Heart left ventricle (tissue), 13 donors: ENCODE measurements at regions not wholly inside any gene's neighbourhood (a gene's known extent, or its start where the extent isn't known, plus 50 kb on each side); places are given as distances from the start of the nearest gene placed in this dataset.

Experiments used
- POLR2A ChIP-seq, 2 donors: fragments of 450-650 bp; IDR thresholded peaks; one replicate each; pipeline ENCODE4 v1.6.1; 2017; ENCODE audit warnings: antibody characterized with exemption in 2 of 2, mild to moderate bottlenecking in 2 of 2, moderate library complexity in 2 of 2
- TF ChIP-seq, protein P1 (sequence below), 12 donors: fragments of 200-600 bp; sonication (generic) in 4 of 12; IDR thresholded peaks; one replicate each; pipeline versions ENCODE4 v1.5.0 to v1.8.0; 2018 to 2022; ENCODE audit warnings: antibody characterized with exemption in 12 of 12, mild to moderate bottlenecking in 5 of 12
- donor health status: ischemic (EF 13 %, LVEDD 7.1; RV severe dilation, severe dysfunction).
- donor health status: DM: no; HTN: yes; CAD: no.
- donor health status: DM: no; HTN: no; CAD: no.
- donor health status: ischemic (EF 25% LVEDD 6.9; RV normal size, moderate dysfunction).
- donor health status: ischemic (EF 25% LVEDD 5.7; RV mildly dilated, moderate dysfunction).
- donor health status: ischemic (EF 35%, LVEDD 5.7; RV mildly dilated, moderate dysfunction).
- donor health status: nonischemic (EF 11% LVEDD 7.7; RV severe dilation, severe dysfunction).
- donor health status: DM: yes; HTN: yes; CAD: no.
- donor health status: PGD.
- donor health status: ischemic (EF 29% LVEDD 5.4; RV normal size, mild dysfunction).
- donor health status: nonischemic (EF 23%, LVEDD 6.1; RV moderate dilation, normal function).

- TF ChIP-seq POLR2A (IDR thresholded peaks at IDR 0.05): no peak
- TF ChIP-seq, protein P1, sequence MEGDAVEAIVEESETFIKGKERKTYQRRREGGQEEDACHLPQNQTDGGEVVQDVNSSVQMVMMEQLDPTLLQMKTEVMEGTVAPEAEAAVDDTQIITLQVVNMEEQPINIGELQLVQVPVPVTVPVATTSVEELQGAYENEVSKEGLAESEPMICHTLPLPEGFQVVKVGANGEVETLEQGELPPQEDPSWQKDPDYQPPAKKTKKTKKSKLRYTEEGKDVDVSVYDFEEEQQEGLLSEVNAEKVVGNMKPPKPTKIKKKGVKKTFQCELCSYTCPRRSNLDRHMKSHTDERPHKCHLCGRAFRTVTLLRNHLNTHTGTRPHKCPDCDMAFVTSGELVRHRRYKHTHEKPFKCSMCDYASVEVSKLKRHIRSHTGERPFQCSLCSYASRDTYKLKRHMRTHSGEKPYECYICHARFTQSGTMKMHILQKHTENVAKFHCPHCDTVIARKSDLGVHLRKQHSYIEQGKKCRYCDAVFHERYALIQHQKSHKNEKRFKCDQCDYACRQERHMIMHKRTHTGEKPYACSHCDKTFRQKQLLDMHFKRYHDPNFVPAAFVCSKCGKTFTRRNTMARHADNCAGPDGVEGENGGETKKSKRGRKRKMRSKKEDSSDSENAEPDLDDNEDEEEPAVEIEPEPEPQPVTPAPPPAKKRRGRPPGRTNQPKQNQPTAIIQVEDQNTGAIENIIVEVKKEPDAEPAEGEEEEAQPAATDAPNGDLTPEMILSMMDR (IDR thresholded peaks at IDR 0.05): no peak
These were observed 58.4 kb upstream of the OTX2 start for GRCh38 chr14:56868660-56869059.
